Gastrocnemius medialis (tissue), 4 donors: ENCODE measurements at regions not wholly inside any gene's neighbourhood (a gene's known extent, or its start where the extent isn't known, plus 50 kb on each side); places are given as distances from the start of the nearest gene placed in this dataset.
"Not testable (repeated sequence)": the region's sequence is repeated elsewhere in the genome, so short reads cannot be mapped to it uniquely, and the experiment has no call there.

Experiments
- ATAC-seq, 2 donors: fragments of 150-250 bp; one replicate each; pipeline ENCODE4 v1.9.1; 2016
- DNase-seq, 2 donors: peaks; one replicate each; pipeline ENCODE4 v3.0.0-alpha.2; 2019
- H3K27ac ChIP-seq, 4 donors: fragments of 200-600 bp; sonication (generic); 1 replicate in 1 of 4; 2 replicates in 3 of 4; pipeline ENCODE4 v1.5.1; 2016 to 2018; ENCODE audit warnings: mild to moderate bottlenecking in 2 of 4, moderate library complexity in 1 of 4
- H3K27me3 ChIP-seq, 3 donors: fragments of 200-600 bp; sonication (generic) in 2 of 3; 1 replicate in 1 of 3; 2 replicates in 2 of 3; pipeline versions ENCODE4 v1.5.1 to v1.6.0; 2016 to 2019; ENCODE audit warnings: mild to moderate bottlenecking in 1 of 3, moderate library complexity in 1 of 3
- H3K36me3 ChIP-seq, 2 donors: fragments of 200-600 bp; sonication (generic) in 1 of 2; one replicate each; pipeline ENCODE4 v1.5.1; 2017 to 2018
- H3K4me1 ChIP-seq, 2 donors: fragments of 200-600 bp; sonication (generic) in 1 of 2; one replicate each; pipeline ENCODE4 v1.5.1; 2016 to 2017; ENCODE audit warnings: mild to moderate bottlenecking in 2 of 2
- H3K4me3 ChIP-seq, 4 donors: fragments of 200-600 bp; sonication (generic) in 3 of 4; 1 replicate in 1 of 4; 2 replicates in 3 of 4; pipeline ENCODE4 v1.5.1; 2016 to 2019; ENCODE audit warnings: mild to moderate bottlenecking in 2 of 4
- H3K9me3 ChIP-seq, 3 donors: fragments of 200-600 bp; sonication (generic) in 2 of 3; 1 replicate in 1 of 3; 2 replicates in 2 of 3; pipeline ENCODE4 v1.5.1; 2016 to 2019
- CTCF ChIP-seq, 5 experiments: fragments of 450-650 bp in 3 of 5; fragments of 200-600 bp in 2 of 5; sonication (generic) in 2 of 5; IDR thresholded peaks in 4 of 5; conservative IDR thresholded peaks in 1 of 5; 1 replicate in 4 of 5; 2 replicates in 1 of 5; pipeline ENCODE4 v1.5.1; 2016 to 2019; ENCODE audit warnings: antibody characterized with exemption in 5 of 5, mild to moderate bottlenecking in 3 of 5, moderate library complexity in 3 of 5
- POLR2A ChIP-seq, 2 donors: fragments of 450-650 bp; IDR thresholded peaks; one replicate each; pipeline ENCODE4 v1.6.1; 2017; ENCODE audit warnings: antibody characterized with exemption in 2 of 2, mild to moderate bottlenecking in 2 of 2, moderate library complexity in 2 of 2
- in situ Hi-C, 4 donors: fragments of 200-750 bp; cut with MboI; loops; one replicate each; pipeline versions ENCODE4 v1.15.0 to v1.8.0; 2017; ENCODE audit warnings: low sequenced_read_pairs in 4 of 4
- intact Hi-C: fragments of 100-400 bp; cut with DNase I; formaldehyde crosslinking; loops from one replicate; pipeline ENCODE4 v1.15.1; 2023; ENCODE audit warnings: low total_unique reads

DNA sequence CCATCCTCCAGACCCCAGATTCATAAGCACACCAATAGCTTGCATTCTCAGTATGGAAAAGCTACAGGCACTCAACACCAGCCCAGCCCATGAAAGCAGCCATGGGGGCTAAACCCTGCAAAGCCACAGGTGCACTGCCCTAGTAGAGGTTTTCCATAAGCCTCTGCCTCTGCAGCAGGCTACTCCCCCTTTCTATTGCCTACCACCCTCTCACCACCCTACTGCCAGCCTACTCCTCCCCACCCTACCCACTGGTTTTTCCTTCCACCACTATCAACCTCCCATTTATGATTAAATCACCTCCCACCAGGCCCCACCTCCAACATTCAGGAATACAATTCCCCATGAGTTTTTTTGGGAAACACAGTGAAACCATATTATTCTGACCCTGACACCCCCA is 96.4 kb upstream of the TEKT4 start:
- ATAC-seq: no peak
- H3K27me3 ChIP-seq: no peaks in the 10 kb centered on the region
- H3K27ac ChIP-seq: no peak overlapping the region
- H3K9me3 ChIP-seq: no peaks in the 10 kb centered on the region
- in situ Hi-C loops (no loop called here), intact Hi-C loops (no loop called here)
- TF ChIP-seq POLR2A (IDR thresholded peaks at IDR 0.05): no peak
- no peaks in the 10 kb centered on the region for H3K36me3 ChIP-seq
- H3K4me3 ChIP-seq: no peak overlapping the region
- DNase-seq: no peak
- no peaks in the 10 kb centered on the region for H3K4me1 ChIP-seq

DNA sequence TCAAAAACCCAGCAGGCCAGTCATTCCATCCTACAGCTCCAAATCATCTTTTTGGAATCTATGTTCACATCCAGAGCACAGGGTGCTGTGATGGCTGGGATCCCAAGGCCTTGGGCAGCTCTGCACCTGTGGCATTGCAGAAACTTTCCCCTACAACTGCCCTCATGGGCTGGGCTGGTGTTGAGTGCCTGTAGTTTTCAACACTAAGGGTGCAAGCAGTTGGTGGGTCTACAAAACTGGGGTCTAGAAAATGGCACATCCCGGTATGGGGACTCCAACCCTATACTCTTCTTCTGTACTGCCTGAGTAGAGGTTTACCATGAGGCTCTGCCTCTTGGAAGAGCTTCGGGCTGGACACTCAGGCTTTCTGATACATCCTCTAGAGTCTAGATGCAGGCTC is 95.2 kb upstream of the TEKT4 start:
- no peaks in the 10 kb centered on the region for H3K4me1 ChIP-seq
- no peak overlapping the region for H3K27ac ChIP-seq
- intact Hi-C loops: no loop called here
- no peak overlapping the region for H3K4me3 ChIP-seq
- H3K27me3 ChIP-seq: no peaks in the 10 kb centered on the region
- DNase-seq (no peak), ATAC-seq (no peak)
- in situ Hi-C loops: no loop called here
- H3K9me3 ChIP-seq: no peaks in the 10 kb centered on the region
- no peak for TF ChIP-seq CTCF (IDR thresholded peaks at IDR 0.05 in 4 of 5, conservative IDR thresholded peaks at IDR 0.05 in 1 of 5)
- TF ChIP-seq POLR2A (IDR thresholded peaks at IDR 0.05): no peak
- H3K36me3 ChIP-seq: no peaks in the 10 kb centered on the region

DNA sequence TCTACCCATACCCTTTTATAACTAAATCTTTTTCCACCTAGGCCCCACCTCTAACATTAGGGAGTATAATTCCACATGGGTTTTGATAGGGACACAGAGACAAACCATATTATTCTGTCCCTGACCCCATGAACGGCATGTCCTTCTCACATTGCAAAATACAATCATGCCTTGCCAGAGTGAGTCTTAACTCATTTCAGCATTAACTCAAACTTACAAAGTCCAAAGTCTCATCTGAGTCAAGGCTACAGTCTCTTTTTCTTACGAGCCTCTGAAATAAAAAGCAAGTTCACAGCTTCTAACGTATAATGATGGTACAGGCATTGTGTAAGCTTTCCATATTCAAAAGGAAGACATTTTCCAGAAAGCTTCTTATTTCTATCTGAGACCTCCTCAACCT is 86.1 kb upstream of the TEKT4 start:
- H3K27ac ChIP-seq, DNase-seq, H3K27me3 ChIP-seq, ATAC-seq, intact Hi-C loops, in situ Hi-C loops, H3K36me3 ChIP-seq, H3K4me1 ChIP-seq, H3K4me3 ChIP-seq, H3K9me3 ChIP-seq: not testable (repeated sequence)

DNA sequence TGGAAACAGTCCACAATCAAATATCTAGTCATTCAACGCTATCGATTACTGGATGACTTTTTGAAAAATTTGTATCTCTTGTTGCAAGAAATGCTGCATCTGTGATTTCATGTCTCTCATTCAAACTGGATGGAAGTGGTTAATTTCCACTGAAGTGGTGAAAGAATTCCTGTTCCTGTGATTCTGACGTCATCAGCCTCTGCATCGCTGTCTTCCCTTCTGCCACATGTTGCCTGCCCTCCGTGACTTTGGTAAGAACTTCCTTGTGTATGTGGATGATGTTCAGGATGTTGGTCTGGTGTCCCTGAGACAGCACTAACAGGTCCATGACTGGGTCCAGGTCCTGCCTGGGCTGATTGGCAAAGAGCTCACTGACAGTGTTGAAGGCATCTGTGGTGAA is 84.8 kb upstream of the TEKT4 start:
- intact Hi-C loops, in situ Hi-C loops: not testable (repeated sequence)

DNA sequence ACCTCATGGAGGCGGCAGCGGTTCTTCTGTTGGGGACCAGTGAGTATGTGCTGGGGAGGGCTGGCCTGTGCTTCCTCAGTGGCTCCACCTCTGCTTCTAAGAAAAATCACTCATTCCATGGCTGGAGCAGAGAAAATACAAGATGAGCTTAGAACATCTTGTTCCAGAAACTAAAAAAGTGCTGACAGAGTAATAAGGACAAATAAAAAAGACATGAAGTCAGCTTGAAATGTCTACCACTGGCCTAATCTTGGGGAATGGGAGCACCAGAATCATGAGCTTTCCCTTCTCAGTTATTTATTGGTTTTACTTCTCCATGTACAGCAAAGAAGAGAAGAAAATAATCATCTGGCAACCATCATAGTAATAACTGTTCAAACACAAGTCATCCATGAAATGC is 81.1 kb upstream of the TEKT4 start:
- H3K4me3 ChIP-seq, intact Hi-C loops, ATAC-seq, in situ Hi-C loops, DNase-seq, H3K9me3 ChIP-seq, H3K27ac ChIP-seq, H3K4me1 ChIP-seq, H3K36me3 ChIP-seq, H3K27me3 ChIP-seq: not testable (repeated sequence)

More for the DNA sequence above, 84.8 kb upstream of the TEKT4 start:
- H3K4me3 ChIP-seq, DNase-seq, ATAC-seq, H3K9me3 ChIP-seq, H3K36me3 ChIP-seq, H3K4me1 ChIP-seq, H3K27me3 ChIP-seq, H3K27ac ChIP-seq: not testable (repeated sequence)

DNA sequence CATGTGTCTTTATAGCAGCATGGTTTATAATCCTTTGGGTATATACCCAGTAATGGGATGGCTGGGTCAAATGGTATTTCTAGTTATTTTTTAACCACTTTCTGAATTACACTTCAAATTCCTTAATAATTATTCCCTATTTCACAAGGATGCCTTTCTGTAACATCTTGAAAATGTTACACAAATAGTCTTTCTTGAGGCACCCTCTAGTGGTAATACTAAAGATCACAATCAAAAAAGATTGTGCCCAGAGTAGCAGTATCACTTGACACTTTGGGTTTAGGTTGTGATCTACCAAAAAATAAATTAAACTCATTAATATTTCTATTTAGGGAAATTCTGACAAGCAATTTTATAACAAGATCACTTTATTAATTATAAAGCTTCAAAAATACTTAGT is 74.0 kb upstream of the TEKT4 start:
- in situ Hi-C loops, DNase-seq, ATAC-seq, H3K36me3 ChIP-seq, H3K4me3 ChIP-seq, H3K27ac ChIP-seq, H3K4me1 ChIP-seq, H3K27me3 ChIP-seq, intact Hi-C loops, H3K9me3 ChIP-seq: not testable (repeated sequence)
- peak in 3 of 5 experiments; percentile 14 to 31 (median 24) for TF ChIP-seq CTCF (IDR thresholded peaks at IDR 0.05 in 4 of 5, conservative IDR thresholded peaks at IDR 0.05 in 1 of 5)
